ENCODE measurements at regions not wholly inside any gene's neighbourhood (a gene's known extent, or its start where the extent isn't known, plus 50 kb on each side); places are given as distances from the start of the nearest gene placed in this dataset.

DNA sequence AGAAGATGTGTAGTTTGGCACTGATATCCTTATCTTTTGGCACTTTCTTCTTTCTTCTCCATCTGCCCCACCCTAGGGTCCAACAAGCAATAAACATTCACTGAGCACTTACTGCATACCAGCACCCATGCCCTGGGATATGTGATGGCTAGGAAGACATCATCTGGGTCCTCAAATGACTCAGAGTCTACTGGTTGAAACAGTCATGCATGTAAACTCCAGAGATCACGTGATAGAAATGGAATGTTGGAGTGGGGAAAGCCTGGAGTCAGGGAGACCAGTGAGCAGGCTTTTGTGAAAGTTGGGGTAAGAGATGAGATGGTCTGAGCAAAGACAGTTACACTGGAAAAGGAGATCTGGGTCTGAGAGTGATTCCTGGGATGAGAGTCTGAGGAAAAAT, 724.9 kb upstream of the TENM4 start:
- TF ChIP-seq BHLHE40 (IDR thresholded peaks at IDR 0.05; ENCODE audit: low read depth, low read length) (no peak), RFX5 (IDR thresholded peaks at IDR 0.05; ENCODE audit: low read depth, low read length) (no peak), POLR2A (IDR thresholded peaks at IDR 0.05; ENCODE audit: low read depth, low read length) (no peak), RAD21 (IDR thresholded peaks at IDR 0.05; ENCODE audit: low read length) (no peak), MXI1 (IDR thresholded peaks at IDR 0.05; ENCODE audit: borderline replicate concordance, low read depth, low read length) (no peak), ELK1 (IDR thresholded peaks at IDR 0.05; ENCODE audit: borderline replicate concordance, low read depth, low read length) (no peak), NFE2L2 (IDR thresholded peaks at IDR 0.05; ENCODE audit: low read depth, low read length) (no peak), MAFK (IDR thresholded peaks at IDR 0.05; ENCODE audit: low read depth, low read length) (no peak), RCOR1 (IDR thresholded peaks at IDR 0.05; ENCODE audit: insufficient replicate concordance, low read length) (no peak), FOS (IDR thresholded peaks at IDR 0.05; ENCODE audit: low read depth, low read length) (no peak), USF2 (IDR thresholded peaks at IDR 0.05; ENCODE audit: low read depth, low read length) (peak; percentile 58), MAZ (IDR thresholded peaks at IDR 0.05; ENCODE audit: borderline replicate concordance, low read depth, low read length) (no peak), CEBPB (IDR thresholded peaks at IDR 0.05; ENCODE audit: low read depth, low read length) (no peak)
- TF ChIP-seq, protein P1, sequence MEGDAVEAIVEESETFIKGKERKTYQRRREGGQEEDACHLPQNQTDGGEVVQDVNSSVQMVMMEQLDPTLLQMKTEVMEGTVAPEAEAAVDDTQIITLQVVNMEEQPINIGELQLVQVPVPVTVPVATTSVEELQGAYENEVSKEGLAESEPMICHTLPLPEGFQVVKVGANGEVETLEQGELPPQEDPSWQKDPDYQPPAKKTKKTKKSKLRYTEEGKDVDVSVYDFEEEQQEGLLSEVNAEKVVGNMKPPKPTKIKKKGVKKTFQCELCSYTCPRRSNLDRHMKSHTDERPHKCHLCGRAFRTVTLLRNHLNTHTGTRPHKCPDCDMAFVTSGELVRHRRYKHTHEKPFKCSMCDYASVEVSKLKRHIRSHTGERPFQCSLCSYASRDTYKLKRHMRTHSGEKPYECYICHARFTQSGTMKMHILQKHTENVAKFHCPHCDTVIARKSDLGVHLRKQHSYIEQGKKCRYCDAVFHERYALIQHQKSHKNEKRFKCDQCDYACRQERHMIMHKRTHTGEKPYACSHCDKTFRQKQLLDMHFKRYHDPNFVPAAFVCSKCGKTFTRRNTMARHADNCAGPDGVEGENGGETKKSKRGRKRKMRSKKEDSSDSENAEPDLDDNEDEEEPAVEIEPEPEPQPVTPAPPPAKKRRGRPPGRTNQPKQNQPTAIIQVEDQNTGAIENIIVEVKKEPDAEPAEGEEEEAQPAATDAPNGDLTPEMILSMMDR (conservative IDR thresholded peaks at IDR 0.05; ENCODE audit: low read depth, low read length), result no peak
